Hematopoietic multipotent progenitor cell treated with erythropoietin and hydrocortisone succinate and interleukin-3 and kit ligand, for 8 days (in vitro differentiated cells): ENCODE measurements at regions not wholly inside any gene's neighbourhood (a gene's known extent, or its start where the extent isn't known, plus 50 kb on each side); places are given as distances from the start of the nearest gene placed in this dataset.

ENCODE experiments used
- DNase-seq: peaks from one replicate; pipeline ENCODE4 v3.0.0-alpha.2; 2015

GRCh38 chr4:74618166-74618565, 173.2 kb downstream of the AREG start:
- DNase-seq, result no peak

GRCh38 chr4:74618659-74619058, 173.7 kb downstream of the AREG start:
- DNase-seq, result no peak

- peak; percentile 66 for DNase-seq
Observed at GRCh38 chr4:74619931-74620702, 174.2 kb downstream of the BTC start.

- DNase-seq, result no peak
Observed at GRCh38 chr4:74621616-74622015, 172.7 kb downstream of the BTC start.

GRCh38 chr4:74623041-74623440, 171.3 kb downstream of the BTC start:
- DNase-seq, result peak; percentile 79

GRCh38 chr4:74624351-74625151, 169.8 kb downstream of the BTC start:
- DNase-seq, result peak; percentile 49

GRCh38 chr4:74625981-74626380, 168.3 kb downstream of the BTC start:
- no peak for DNase-seq

- no peak for DNase-seq
Observed at GRCh38 chr4:74627093-74627492, 167.2 kb downstream of the BTC start.

- DNase-seq, result no peak
Observed at GRCh38 chr4:74627504-74627903, 166.8 kb downstream of the BTC start.

- peak; percentile 19 for DNase-seq
Observed at GRCh38 chr4:74628852-74629620, 165.3 kb downstream of the BTC start.

GRCh38 chr4:74630551-74630950, 163.8 kb downstream of the BTC start:
- DNase-seq, result no peak

GRCh38 chr4:74631338-74631737, 163.0 kb downstream of the BTC start:
- no peak for DNase-seq

GRCh38 chr4:74631988-74632387, 162.3 kb downstream of the BTC start:
- no peak for DNase-seq

GRCh38 chr4:74632634-74633033, 161.7 kb downstream of the BTC start:
- peak; percentile 98 for DNase-seq

GRCh38 chr4:74635074-74635473, 159.2 kb downstream of the BTC start:
- no peak for DNase-seq

GRCh38 chr4:74635490-74636123, 158.7 kb downstream of the BTC start:
- no peak for DNase-seq

- DNase-seq, result no peak
Observed at GRCh38 chr4:74638001-74638400, 156.3 kb downstream of the BTC start.

GRCh38 chr4:74638689-74639088, 155.6 kb downstream of the BTC start:
- no peak for DNase-seq

GRCh38 chr4:74640111-74640903, 154.0 kb downstream of the BTC start:
- no peak for DNase-seq

- no peak for DNase-seq
Observed at GRCh38 chr4:74642006-74642405, 152.3 kb downstream of the BTC start.

- no peak for DNase-seq
Observed at GRCh38 chr4:74649193-74649592, 145.1 kb downstream of the BTC start.

- DNase-seq, result no peak
Observed at GRCh38 chr4:74651198-74651597, 143.1 kb downstream of the BTC start.
